ENCODE measurements at regions not wholly inside any gene's neighbourhood (a gene's known extent, or its start where the extent isn't known, plus 50 kb on each side); places are given as distances from the start of the nearest gene placed in this dataset.

- DNase-seq, result no peak
Observed at GRCh38 chr2:150417278-150417677, 70.2 kb downstream of the RND3 start.

- DNase-seq, result no peak
Observed at GRCh38 chr2:150415022-150415421, 72.4 kb downstream of the RND3 start.

- no peak for DNase-seq
Observed at GRCh38 chr2:150413910-150414309, 73.6 kb downstream of the RND3 start.

GRCh38 chr2:150413366-150413765 is 74.1 kb downstream of the RND3 start:
- DNase-seq, result no peak

- no peak for DNase-seq
Observed at GRCh38 chr2:150410809-150411208, 76.7 kb downstream of the RND3 start.

- DNase-seq, result no peak
Observed at GRCh38 chr2:150409196-150409595, 78.3 kb downstream of the RND3 start.

- DNase-seq, result no peak
Observed at GRCh38 chr2:150404147-150404546, 83.3 kb downstream of the RND3 start.

- DNase-seq, result no peak
Observed at GRCh38 chr2:150403457-150403856, 84.0 kb downstream of the RND3 start.

GRCh38 chr2:150402953-150403352 is 84.5 kb downstream of the RND3 start:
- DNase-seq, result no peak

GRCh38 chr2:150400849-150401248 is 86.6 kb downstream of the RND3 start:
- DNase-seq, result no peak

GRCh38 chr2:150392614-150393013 is 94.9 kb downstream of the RND3 start:
- DNase-seq, result no peak

GRCh38 chr2:150391779-150392178 is 95.7 kb downstream of the RND3 start:
- no peak for DNase-seq

- DNase-seq, result no peak
Observed at GRCh38 chr2:150389447-150389846, 98.0 kb downstream of the RND3 start.

- DNase-seq, result no peak
Observed at GRCh38 chr2:150388289-150388625, 99.2 kb downstream of the RND3 start.

- no peak for DNase-seq
Observed at GRCh38 chr2:150387586-150388288, 99.7 kb downstream of the RND3 start.

GRCh38 chr2:150385211-150385610 is 102.3 kb downstream of the RND3 start:
- DNase-seq, result no peak

GRCh38 chr2:150383587-150383986 is 103.9 kb downstream of the RND3 start:
- DNase-seq, result no peak

GRCh38 chr2:150379166-150379565 is 108.3 kb downstream of the RND3 start:
- DNase-seq, result no peak

GRCh38 chr2:150378686-150379085 is 108.8 kb downstream of the RND3 start:
- no peak for DNase-seq

- DNase-seq, result no peak
Observed at GRCh38 chr2:150376553-150377335, 110.7 kb downstream of the RND3 start.

- no peak for DNase-seq
Observed at GRCh38 chr2:150375333-150375732, 112.1 kb downstream of the RND3 start.

- no peak for DNase-seq
Observed at GRCh38 chr2:150374492-150374891, 113.0 kb downstream of the RND3 start.

- DNase-seq, result no peak
Observed at GRCh38 chr2:150373374-150373773, 114.1 kb downstream of the RND3 start.

GRCh38 chr2:150371044-150371818 is 116.2 kb downstream of the RND3 start:
- DNase-seq, result no peak
